Sigmoid colon (tissue), 6 donors: ENCODE measurements at regions not wholly inside any gene's neighbourhood (a gene's known extent, or its start where the extent isn't known, plus 50 kb on each side); places are given as distances from the start of the nearest gene placed in this dataset.
A peak's percentile ranks its signal among the peaks of the same experiment; 100 is the strongest.

Experiments used
- DNase-seq: peaks from one replicate; pipeline ENCODE4 v3.0.0-alpha.2; 2019
- H3K27ac ChIP-seq, 4 donors: fragments of 200-600 bp; sonication (generic); one replicate each; pipeline ENCODE4 v1.5.1; 2016 to 2019; ENCODE audit warnings: mild to moderate bottlenecking in 1 of 4
- H3K27me3 ChIP-seq, 3 donors: fragments of 200-600 bp; sonication (generic); one replicate each; pipeline ENCODE4 v1.5.1; 2019; ENCODE audit warnings: mild to moderate bottlenecking in 1 of 3
- H3K36me3 ChIP-seq, 4 donors: fragments of 200-600 bp; sonication (generic); one replicate each; pipeline ENCODE4 v1.5.1; 2016 to 2019
- H3K4me1 ChIP-seq, 4 donors: fragments of 200-600 bp; sonication (generic); one replicate each; pipeline ENCODE4 v1.5.1; 2017 to 2019
- H3K4me3 ChIP-seq, 4 donors: fragments of 200-600 bp; sonication (generic); one replicate each; pipeline ENCODE4 v1.5.1; 2017 to 2019; ENCODE audit warnings: mild to moderate bottlenecking in 2 of 4, moderate library complexity in 1 of 4
- H3K9me3 ChIP-seq, 4 donors: fragments of 200-600 bp in 3 of 4; sonication (generic) in 3 of 4; one replicate each; pipeline versions ENCODE4 v1.5.1 to v1.6.1; 2013 to 2019
- EP300 ChIP-seq, 4 donors: sonication (generic); formaldehyde crosslinking; IDR thresholded peaks; one replicate each; pipeline ENCODE4 v1.6.1; 2017; ENCODE audit warnings: antibody characterized with exemption in 4 of 4
- POLR2A ChIP-seq, 2 donors: fragments of 450-650 bp; IDR thresholded peaks; one replicate each; pipeline ENCODE4 v1.6.1; 2016; ENCODE audit warnings: antibody characterized with exemption in 2 of 2, mild to moderate bottlenecking in 2 of 2, moderate library complexity in 2 of 2
- POLR2AphosphoS5 ChIP-seq, 4 donors: sonication (generic); formaldehyde crosslinking; IDR thresholded peaks; one replicate each; pipeline ENCODE4 v1.6.1; 2017; ENCODE audit warnings: antibody characterized with exemption in 4 of 4
- WGBS, 2 donors: extraction: QIAGEN DNeasy Blood & Tissue Kit; methylation state at CpG; one replicate each; pipeline ENCODE4 v1.1.7; 2013; 5-methylcytosine and 5-hydroxymethylcytosine counted together
- intact Hi-C: fragments of 100-400 bp; cut with DNase I; formaldehyde crosslinking; loops from one replicate; pipeline ENCODE4 v1.15.1; 2023
- TF ChIP-seq, protein P1 (sequence below), 4 experiments: fragments of 450-650 bp in 3 of 4; fragments of 200-600 bp in 1 of 4; IDR thresholded peaks; one replicate each; pipeline ENCODE4 v1.5.1; 2016 to 2019; ENCODE audit warnings: antibody characterized with exemption in 4 of 4, mild to moderate bottlenecking in 3 of 4, moderate library complexity in 2 of 4
- donor health status: healthy with polysubstance abuse.
- donor health status: healthy.

- peaks cover 0 to 8% (median 2%) of the 10 kb centered on the region in 4 donors for H3K9me3 ChIP-seq
- intact Hi-C loops, result no loop called here
- H3K4me3 ChIP-seq, result no peak overlapping the region
- no peak overlapping the region for H3K27ac ChIP-seq
- no peak for TF ChIP-seq POLR2AphosphoS5 (IDR thresholded peaks at IDR 0.05)
- no peak for TF ChIP-seq POLR2A (IDR thresholded peaks at IDR 0.05)
- no peak for TF ChIP-seq EP300 (IDR thresholded peaks at IDR 0.05)
- TF ChIP-seq, protein P1, sequence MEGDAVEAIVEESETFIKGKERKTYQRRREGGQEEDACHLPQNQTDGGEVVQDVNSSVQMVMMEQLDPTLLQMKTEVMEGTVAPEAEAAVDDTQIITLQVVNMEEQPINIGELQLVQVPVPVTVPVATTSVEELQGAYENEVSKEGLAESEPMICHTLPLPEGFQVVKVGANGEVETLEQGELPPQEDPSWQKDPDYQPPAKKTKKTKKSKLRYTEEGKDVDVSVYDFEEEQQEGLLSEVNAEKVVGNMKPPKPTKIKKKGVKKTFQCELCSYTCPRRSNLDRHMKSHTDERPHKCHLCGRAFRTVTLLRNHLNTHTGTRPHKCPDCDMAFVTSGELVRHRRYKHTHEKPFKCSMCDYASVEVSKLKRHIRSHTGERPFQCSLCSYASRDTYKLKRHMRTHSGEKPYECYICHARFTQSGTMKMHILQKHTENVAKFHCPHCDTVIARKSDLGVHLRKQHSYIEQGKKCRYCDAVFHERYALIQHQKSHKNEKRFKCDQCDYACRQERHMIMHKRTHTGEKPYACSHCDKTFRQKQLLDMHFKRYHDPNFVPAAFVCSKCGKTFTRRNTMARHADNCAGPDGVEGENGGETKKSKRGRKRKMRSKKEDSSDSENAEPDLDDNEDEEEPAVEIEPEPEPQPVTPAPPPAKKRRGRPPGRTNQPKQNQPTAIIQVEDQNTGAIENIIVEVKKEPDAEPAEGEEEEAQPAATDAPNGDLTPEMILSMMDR (IDR thresholded peaks at IDR 0.05), result no peak
- 56 to 58% methylated on average over 14 of the region's 14 CpGs for WGBS, 2 donors
- peak; percentile 36 for DNase-seq
- no peaks in the 10 kb centered on the region for H3K36me3 ChIP-seq
- peaks cover 0 to 6% (median 0%) of the 10 kb centered on the region in 4 donors for H3K4me1 ChIP-seq
- peaks cover 18 to 80% (median 55%) of the 10 kb centered on the region in 3 donors for H3K27me3 ChIP-seq
Measured at GRCh38 chr20:63072991-63073737, 66.4 kb upstream of the BHLHE23 start.

DNA sequence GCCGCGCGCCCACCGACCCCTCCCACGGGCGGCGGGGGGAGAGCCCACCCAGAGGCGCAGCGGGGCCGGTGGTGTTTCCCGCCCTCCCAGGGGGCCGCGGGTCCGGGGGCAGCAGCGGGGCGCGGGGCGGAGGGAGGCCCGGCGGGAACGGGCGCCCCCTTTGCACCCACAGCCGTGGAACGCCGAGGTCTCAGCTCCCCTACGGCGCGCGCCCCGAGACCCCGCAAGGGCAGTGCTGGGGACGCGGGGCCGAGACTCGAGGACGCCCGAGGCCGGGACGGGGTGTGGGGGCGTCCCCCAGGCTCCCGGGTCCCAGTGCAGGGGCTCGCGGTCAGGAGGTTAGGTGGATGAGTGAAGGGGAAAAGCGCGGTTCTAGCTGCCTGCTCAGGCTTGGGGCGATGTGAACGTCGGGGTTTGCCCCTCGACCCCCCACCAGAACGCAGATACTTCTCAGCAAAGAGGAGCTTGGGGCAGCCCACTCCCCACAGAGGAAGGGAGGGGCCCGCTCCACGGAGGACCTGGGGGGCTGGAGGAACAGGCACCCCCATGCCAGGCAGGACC is 65.5 kb upstream of the BHLHE23 start:
- peaks cover 0 to 6% (median 0%) of the 10 kb centered on the region in 4 donors for H3K4me1 ChIP-seq
- intact Hi-C loops, result no loop called here
- no peak overlapping the region for H3K27ac ChIP-seq
- peaks cover 0 to 5% (median 2%) of the 10 kb centered on the region in 4 donors for H3K9me3 ChIP-seq
- peak; percentile 33 for DNase-seq
- no peaks in the 10 kb centered on the region for H3K36me3 ChIP-seq
- TF ChIP-seq, protein P1 (IDR thresholded peaks at IDR 0.05), result no peak
- TF ChIP-seq POLR2AphosphoS5 (IDR thresholded peaks at IDR 0.05) (no peak), EP300 (IDR thresholded peaks at IDR 0.05) (no peak), POLR2A (IDR thresholded peaks at IDR 0.05) (no peak)
- 8 to 22% methylated on average over 52 of the region's 52 CpGs for WGBS, 2 donors
- H3K4me3 ChIP-seq, result no peak overlapping the region
- peaks cover 18 to 88% (median 57%) of the 10 kb centered on the region in 3 donors for H3K27me3 ChIP-seq

DNA sequence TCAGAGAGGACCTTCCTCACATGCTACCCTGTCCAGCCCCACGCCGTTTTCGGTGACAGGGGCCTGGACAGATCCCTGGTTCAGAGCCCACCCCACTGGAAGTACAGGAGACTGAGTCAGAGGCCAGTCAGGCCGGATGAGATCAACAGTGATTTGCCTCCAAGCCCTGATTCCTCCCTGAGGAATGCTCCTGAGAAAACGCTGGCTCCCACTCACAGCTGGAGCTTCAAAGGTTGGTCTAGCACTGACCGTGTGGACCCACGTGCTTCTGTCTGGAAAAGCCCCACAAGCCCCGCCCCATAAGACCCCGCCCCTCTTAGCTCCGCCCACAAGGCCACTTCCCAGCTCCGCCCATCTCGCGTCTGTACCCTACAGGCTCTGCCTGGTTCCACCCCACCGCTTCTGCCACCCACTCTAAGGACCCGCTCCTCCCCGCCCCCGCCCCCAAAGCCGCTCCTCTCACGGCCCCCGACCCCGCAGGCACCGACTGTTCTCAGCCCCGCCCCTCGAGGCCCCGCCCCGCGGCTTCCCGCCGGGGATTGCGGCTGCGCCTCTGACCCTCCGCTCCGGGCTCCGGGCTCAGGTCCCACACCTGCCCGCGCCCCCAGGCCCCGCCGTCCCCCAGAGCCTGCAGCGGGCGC is 64.9 kb upstream of the BHLHE23 start:
- H3K27ac ChIP-seq, result no peak overlapping the region
- TF ChIP-seq, protein P1 (IDR thresholded peaks at IDR 0.05), result no peak
- TF ChIP-seq POLR2A (IDR thresholded peaks at IDR 0.05) (no peak), POLR2AphosphoS5 (IDR thresholded peaks at IDR 0.05) (no peak), EP300 (IDR thresholded peaks at IDR 0.05) (no peak)
- no peaks in the 10 kb centered on the region for H3K36me3 ChIP-seq
- DNase-seq, result peak; percentile 47
- H3K4me3 ChIP-seq, result no peak overlapping the region
- intact Hi-C loops, result no loop called here
- peaks cover 18 to 91% (median 61%) of the 10 kb centered on the region in 3 donors for H3K27me3 ChIP-seq
- peaks cover 0 to 5% (median under 1%) of the 10 kb centered on the region in 4 donors for H3K9me3 ChIP-seq
- 14 to 26% methylated on average over 40 of the region's 40 CpGs for WGBS, 2 donors
- H3K4me1 ChIP-seq, result peaks cover 0 to 6% (median 0%) of the 10 kb centered on the region in 4 donors

- intact Hi-C loops, result no loop called here
- Histone ChIP-seq H3K9me3 (no peaks in the 10 kb centered on the region), H3K27ac (no peak overlapping the region), H3K27me3 (peaks cover 18 to 95% (median 61%) of the 10 kb centered on the region in 3 donors), H3K36me3 (no peaks in the 10 kb centered on the region), H3K4me3 (no peak overlapping the region), H3K4me1 (peaks cover 0 to 6% (median 0%) of the 10 kb centered on the region in 4 donors)
- TF ChIP-seq EP300 (IDR thresholded peaks at IDR 0.05) (no peak), POLR2AphosphoS5 (IDR thresholded peaks at IDR 0.05) (no peak), POLR2A (IDR thresholded peaks at IDR 0.05) (no peak)
- TF ChIP-seq, protein P1 (IDR thresholded peaks at IDR 0.05), result no peak
- DNase-seq, result peak; percentile 51
- 83 to 87% methylated on average over 11 of the region's 11 CpGs for WGBS, 2 donors
Measured at GRCh38 chr20:63070771-63071540, 64.2 kb upstream of the BHLHE23 start.
